Activated CD8-positive, alpha-beta T cell treated with anti-CD3 and anti-CD28 coated beads for 36 hours (primary cell): ENCODE measurements at regions not wholly inside any gene's neighbourhood (a gene's known extent, or its start where the extent isn't known, plus 50 kb on each side); places are given as distances from the start of the nearest gene placed in this dataset.

Source experiments
- ATAC-seq: fragments of 200-7000 bp; cut with Tn5 transposase; one replicate; pipeline ENCODE4 v1.10.0; 2021; ENCODE audit warnings: mild to moderate bottlenecking, moderate library complexity
- CTCF ChIA-PET: fragments of 350-600 bp; sonication (Branson Sonifier 250); formaldehyde crosslinking; loops from one replicate; lab custom pipeline; 2021; ENCODE audit warnings: antibody characterized with exemption; lab: Charles Lee
- POLR2A ChIA-PET: fragments of 350-600 bp; sonication (Branson Sonifier 250); formaldehyde crosslinking; loops from one replicate; lab custom pipeline; 2021; ENCODE audit warnings: antibody characterized with exemption; lab: Charles Lee
- DNase-seq: peaks from one replicate; pipeline ENCODE4 v3.0.0-alpha.2; 2020
- H3K27ac Mint-ChIP-seq: one replicate; pipeline ENCODE4 v1.8.0; 2021; ENCODE audit warnings: mild to moderate bottlenecking, mixed read lengths
- H3K27me3 Mint-ChIP-seq: one replicate; pipeline ENCODE4 v1.8.0; 2021; ENCODE audit warnings: mixed read lengths
- H3K36me3 Mint-ChIP-seq: one replicate; pipeline ENCODE4 v1.8.0; 2021; ENCODE audit warnings: low read depth, mixed read lengths
- H3K4me1 Mint-ChIP-seq: one replicate; pipeline ENCODE4 v1.8.0; 2021; ENCODE audit warnings: low read depth, mixed read lengths
- H3K4me3 Mint-ChIP-seq: one replicate; pipeline ENCODE4 v1.8.0; 2021; ENCODE audit warnings: mild to moderate bottlenecking, moderate library complexity, mixed read lengths
- H3K9me3 Mint-ChIP-seq: one replicate; pipeline ENCODE4 v1.8.0; 2021; ENCODE audit warnings: mixed read lengths
- CTCF ChIP-seq: fragments of 200-600 bp; IDR thresholded peaks from one replicate; pipeline ENCODE4 v1.8.0; 2022; ENCODE audit warnings: antibody characterized with exemption, mild to moderate bottlenecking
- intact Hi-C: fragments of 100-400 bp; cut with micrococcal nuclease; formaldehyde crosslinking; loops from one replicate; pipeline ENCODE4 v1.10.0; 2022

GRCh38 chr20:46835418-46835817, 59.2 kb upstream of the EYA2 start:
- Mint-ChIP-seq H3K9me3 (no peaks in the 10 kb centered on the region), H3K36me3 (no peaks in the 10 kb centered on the region), H3K27me3 (peaks cover 12% of the 10 kb centered on the region), H3K4me1 (no peaks in the 10 kb centered on the region), H3K4me3 (no peak overlapping the region), H3K27ac (no peak overlapping the region)
- DNase-seq (no peak), ATAC-seq (no peak)
- POLR2A ChIA-PET: no interaction called here
- CTCF ChIA-PET: no interaction called here
- intact Hi-C loops: no loop called here
- TF ChIP-seq CTCF: no peak

- Mint-ChIP-seq H3K4me1 (no peaks in the 10 kb centered on the region), H3K4me3 (no peak overlapping the region), H3K27ac (no peak overlapping the region), H3K27me3 (peaks cover 12% of the 10 kb centered on the region), H3K9me3 (no peaks in the 10 kb centered on the region), H3K36me3 (no peaks in the 10 kb centered on the region)
- intact Hi-C loops: no loop called here
- POLR2A ChIA-PET: interaction anchor here (0.6 kb wide), 1 partner anchor 831 kb away, joined by 3 read pairs; no protein-coding TSS in a partner anchor
- CTCF ChIA-PET: no interaction called here
- no peak for TF ChIP-seq CTCF
- no peak for ATAC-seq
- no peak for DNase-seq
These were observed 57.6 kb upstream of the EYA2 start for GRCh38 chr20:46837083-46837482.

DNA sequence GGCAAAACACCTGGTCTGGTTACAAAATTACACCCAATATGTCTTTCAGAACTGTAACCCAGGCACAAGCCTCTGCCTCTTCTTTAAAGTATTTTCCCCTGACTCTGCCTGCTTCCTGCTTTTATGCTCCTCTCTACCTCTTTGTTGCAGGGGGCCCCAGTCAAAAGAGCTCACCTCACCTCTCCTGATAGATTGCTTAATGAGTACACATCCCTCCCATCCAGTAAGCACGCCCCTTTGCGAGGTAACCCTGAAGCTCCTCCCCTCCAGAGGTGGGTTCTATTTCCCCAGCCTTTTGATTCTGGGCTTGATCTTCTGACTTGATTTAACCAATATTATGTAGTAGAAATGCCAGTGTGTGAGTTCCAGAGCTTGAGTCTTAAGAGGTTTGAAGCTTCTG, 56.6 kb upstream of the EYA2 start:
- no peaks in the 10 kb centered on the region for H3K36me3 Mint-ChIP-seq
- no peak overlapping the region for H3K27ac Mint-ChIP-seq
- ChIA-PET CTCF (interaction anchor here (0.6 kb wide), 1 partner anchor 276 kb away, joined by 3 read pairs; no protein-coding TSS in a partner anchor), POLR2A (no interaction called here)
- TF ChIP-seq CTCF: no peak
- H3K4me3 Mint-ChIP-seq: no peak overlapping the region
- DNase-seq: no peak
- peaks cover 12% of the 10 kb centered on the region for H3K27me3 Mint-ChIP-seq
- no peak for ATAC-seq
- no peaks in the 10 kb centered on the region for H3K9me3 Mint-ChIP-seq
- intact Hi-C loops: no loop called here
- H3K4me1 Mint-ChIP-seq: no peaks in the 10 kb centered on the region

- intact Hi-C loops: no loop called here
- no peak for TF ChIP-seq CTCF
- H3K4me1 Mint-ChIP-seq: no peaks in the 10 kb centered on the region
- ATAC-seq (no peak), DNase-seq (no peak)
- no peak overlapping the region for H3K27ac Mint-ChIP-seq
- ChIA-PET CTCF (no interaction called here), POLR2A (no interaction called here)
- H3K9me3 Mint-ChIP-seq: no peaks in the 10 kb centered on the region
- H3K4me3 Mint-ChIP-seq: no peak overlapping the region
- H3K36me3 Mint-ChIP-seq: no peaks in the 10 kb centered on the region
- H3K27me3 Mint-ChIP-seq: peaks cover 12% of the 10 kb centered on the region
These were observed 54.5 kb upstream of the EYA2 start for GRCh38 chr20:46840054-46840729.
